ENCODE measurements at regions not wholly inside any gene's neighbourhood (a gene's known extent, or its start where the extent isn't known, plus 50 kb on each side); places are given as distances from the start of the nearest gene placed in this dataset.

DNA sequence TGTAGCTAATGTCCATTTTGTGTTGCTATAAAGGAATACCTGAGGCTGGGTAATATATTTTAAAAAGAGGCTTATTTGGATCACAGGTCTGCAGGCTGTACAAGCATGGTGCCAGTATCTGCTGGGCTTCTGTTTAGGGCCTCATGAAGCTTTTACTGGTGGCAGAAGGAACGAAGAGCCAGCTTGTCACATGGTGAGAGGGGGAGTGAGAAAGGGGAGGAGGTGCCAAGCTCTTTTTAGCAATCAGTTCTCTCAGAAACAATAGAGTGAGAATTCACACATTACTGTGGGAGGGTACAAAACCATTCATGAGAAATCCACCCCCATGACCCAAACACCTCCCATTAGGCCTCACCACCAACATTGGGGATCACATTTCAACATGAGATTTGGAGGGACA is 340.9 kb downstream of the RASEF start:
- TF ChIP-seq ZFP41 (tag by site-specific recombination; IDR thresholded peaks at IDR 0.05; ENCODE audit: borderline replicate concordance) (no peak), SP3 (tag by site-specific recombination; IDR thresholded peaks at IDR 0.05) (no peak), ZNF292 (tag by site-specific recombination; IDR thresholded peaks at IDR 0.05; ENCODE audit: borderline replicate concordance, low read depth) (no peak), ZNF626 (tag by site-specific recombination; IDR thresholded peaks at IDR 0.05) (no peak), SETDB1 (IDR thresholded peaks at IDR 0.05; ENCODE audit: insufficient read length, low read length) (no peak), KLF9 (tag by site-specific recombination; IDR thresholded peaks at IDR 0.05; ENCODE audit: low read depth) (no peak), YY1 (tag by site-specific recombination; IDR thresholded peaks at IDR 0.05) (no peak), ZNF837 (tag by site-specific recombination; IDR thresholded peaks at IDR 0.05) (no peak), ZNF404 (tag by site-specific recombination; IDR thresholded peaks at IDR 0.05) (no peak)
- TF ChIP-seq, protein P1, sequence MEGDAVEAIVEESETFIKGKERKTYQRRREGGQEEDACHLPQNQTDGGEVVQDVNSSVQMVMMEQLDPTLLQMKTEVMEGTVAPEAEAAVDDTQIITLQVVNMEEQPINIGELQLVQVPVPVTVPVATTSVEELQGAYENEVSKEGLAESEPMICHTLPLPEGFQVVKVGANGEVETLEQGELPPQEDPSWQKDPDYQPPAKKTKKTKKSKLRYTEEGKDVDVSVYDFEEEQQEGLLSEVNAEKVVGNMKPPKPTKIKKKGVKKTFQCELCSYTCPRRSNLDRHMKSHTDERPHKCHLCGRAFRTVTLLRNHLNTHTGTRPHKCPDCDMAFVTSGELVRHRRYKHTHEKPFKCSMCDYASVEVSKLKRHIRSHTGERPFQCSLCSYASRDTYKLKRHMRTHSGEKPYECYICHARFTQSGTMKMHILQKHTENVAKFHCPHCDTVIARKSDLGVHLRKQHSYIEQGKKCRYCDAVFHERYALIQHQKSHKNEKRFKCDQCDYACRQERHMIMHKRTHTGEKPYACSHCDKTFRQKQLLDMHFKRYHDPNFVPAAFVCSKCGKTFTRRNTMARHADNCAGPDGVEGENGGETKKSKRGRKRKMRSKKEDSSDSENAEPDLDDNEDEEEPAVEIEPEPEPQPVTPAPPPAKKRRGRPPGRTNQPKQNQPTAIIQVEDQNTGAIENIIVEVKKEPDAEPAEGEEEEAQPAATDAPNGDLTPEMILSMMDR (tag by site-specific recombination; IDR thresholded peaks at IDR 0.05): no peak
